GM21529 (cell line): ENCODE measurements at regions not wholly inside any gene's neighbourhood (a gene's known extent, or its start where the extent isn't known, plus 50 kb on each side); places are given as distances from the start of the nearest gene placed in this dataset.

Source experiments
- ATAC-seq: cut with Tn5 transposase; IDR thresholded peaks from one replicate; pipeline ENCODE4 v1.9.1; 2021; ENCODE audit not compliant: unreplicated experiment

GRCh38 chr4:183763990-183764754, 105.1 kb downstream of the TRAPPC11 start:
- no peak for ATAC-seq

- ATAC-seq, result no peak
These were observed 106.3 kb downstream of the TRAPPC11 start for GRCh38 chr4:183765251-183765911.

GRCh38 chr4:183766140-183766539, 107.0 kb downstream of the TRAPPC11 start:
- no peak for ATAC-seq

- ATAC-seq, result no peak
These were observed 111.8 kb downstream of the TRAPPC11 start for GRCh38 chr4:183770906-183771305.

- ATAC-seq, result no peak
These were observed 113.3 kb downstream of the TRAPPC11 start for GRCh38 chr4:183772361-183772760.

- no peak for ATAC-seq
These were observed 114.7 kb downstream of the TRAPPC11 start for GRCh38 chr4:183773790-183774189.

GRCh38 chr4:183783306-183783705, 121.8 kb upstream of the STOX2 start:
- ATAC-seq, result no peak

GRCh38 chr4:183783991-183784553, 121.0 kb upstream of the STOX2 start:
- no peak for ATAC-seq

- no peak for ATAC-seq
These were observed 116.7 kb upstream of the STOX2 start for GRCh38 chr4:183788308-183788905.

GRCh38 chr4:183789657-183790056, 115.5 kb upstream of the STOX2 start:
- no peak for ATAC-seq

GRCh38 chr4:183790661-183791060, 114.4 kb upstream of the STOX2 start:
- no peak for ATAC-seq

GRCh38 chr4:183797011-183797444, 108.1 kb upstream of the STOX2 start:
- ATAC-seq, result no peak

- ATAC-seq, result no peak
These were observed 107.4 kb upstream of the STOX2 start for GRCh38 chr4:183797445-183798300.

- no peak for ATAC-seq
These were observed 106.5 kb upstream of the STOX2 start for GRCh38 chr4:183798301-183799253.

GRCh38 chr4:183801457-183802165, 103.5 kb upstream of the STOX2 start:
- no peak for ATAC-seq

GRCh38 chr4:183806341-183806740, 98.8 kb upstream of the STOX2 start:
- ATAC-seq, result no peak

GRCh38 chr4:183807420-183808096, 97.5 kb upstream of the STOX2 start:
- no peak for ATAC-seq

- no peak for ATAC-seq
These were observed 97.0 kb upstream of the STOX2 start for GRCh38 chr4:183808097-183808456.

GRCh38 chr4:183812567-183812966, 92.5 kb upstream of the STOX2 start:
- no peak for ATAC-seq
